GM23338 (cell line): ENCODE measurements at regions not wholly inside any gene's neighbourhood (a gene's known extent, or its start where the extent isn't known, plus 50 kb on each side); places are given as distances from the start of the nearest gene placed in this dataset.

ENCODE experiments used
- ATAC-seq: fragments of 200-7000 bp; cut with Tn5 transposase; 3 replicates; pipeline ENCODE4 v1.9.1; 2020
- DNase-seq: peaks from one replicate; pipeline ENCODE4 v3.0.0-alpha.2; 2015; ENCODE audit warnings: low spot score
- H2AFZ ChIP-seq: fragments of 200-600 bp; sonication (generic); 2 replicates; pipeline ENCODE4 v1.8.0; 2016; ENCODE audit warnings: antibody characterized with exemption, mild to moderate bottlenecking, moderate library complexity
- H3F3A ChIP-seq: fragments of 200-600 bp; sonication (generic); replicated peaks from 2 replicates; pipeline ENCODE4 v1.8.0; 2017; ENCODE audit warnings: antibody characterized with exemption, mixed run types, low read depth
- H3K27ac ChIP-seq: fragments of 200-600 bp; sonication (generic); 2 replicates; pipeline ENCODE4 v1.6.1; 2016; ENCODE audit warnings: low read depth
- H3K27me3 ChIP-seq: fragments of 200-600 bp; sonication (generic); 2 replicates; pipeline ENCODE4 v1.8.0; 2016; ENCODE audit warnings: mild to moderate bottlenecking, mixed run types, moderate library complexity; ENCODE audit not compliant: insufficient read depth
- H3K36me3 ChIP-seq: fragments of 200-600 bp; sonication (generic); 2 replicates; pipeline ENCODE4 v1.8.0; 2016; ENCODE audit warnings: mild to moderate bottlenecking; ENCODE audit not compliant: insufficient read depth
- H3K4me1 ChIP-seq: fragments of 200-600 bp; sonication (generic); 2 replicates; pipeline ENCODE4 v1.8.0; 2016; ENCODE audit warnings: mild to moderate bottlenecking, moderate library complexity; ENCODE audit not compliant: insufficient read depth
- H3K4me2 ChIP-seq: fragments of 200-600 bp; sonication (generic); 2 replicates; pipeline ENCODE4 v1.7.1; 2017; ENCODE audit warnings: mixed run types
- H3K4me3 ChIP-seq: fragments of 200-600 bp; sonication (generic); 2 replicates; pipeline ENCODE4 v1.6.1; 2016; ENCODE audit warnings: mixed run types
- H3K79me2 ChIP-seq: fragments of 200-600 bp; sonication (generic); replicated peaks from 2 replicates; pipeline ENCODE4 v1.8.0; 2017; ENCODE audit warnings: mild to moderate bottlenecking; ENCODE audit not compliant: insufficient read depth
- H3K9me2 ChIP-seq: fragments of 200-600 bp; sonication (generic); 2 replicates; pipeline ENCODE4 v1.8.0; 2017; ENCODE audit not compliant: insufficient read depth
- H4K20me1 ChIP-seq: fragments of 200-600 bp; sonication (generic); replicated peaks from 2 replicates; pipeline ENCODE4 v1.8.0; 2017; ENCODE audit warnings: mild to moderate bottlenecking; ENCODE audit not compliant: insufficient read depth
- H3K27ac Mint-ChIP-seq: 2 replicates; pipeline ENCODE4 v1.8.0; 2020; ENCODE audit warnings: inconsistent platforms, mild to moderate bottlenecking, moderate library complexity, mixed read lengths
- H3K27me3 Mint-ChIP-seq: 3 replicates; pipeline ENCODE4 v1.8.0; 2022; ENCODE audit warnings: low read depth, mild to moderate bottlenecking, moderate library complexity, mixed read lengths, inconsistent platforms; ENCODE audit not compliant: insufficient read depth, poor library complexity
- H3K36me3 Mint-ChIP-seq: 3 replicates; pipeline ENCODE4 v1.8.0; 2021; ENCODE audit warnings: low read depth, mild to moderate bottlenecking, inconsistent platforms, moderate library complexity, mixed read lengths
- H3K4me1 Mint-ChIP-seq: 3 replicates; pipeline ENCODE4 v1.8.0; 2020; ENCODE audit warnings: mild to moderate bottlenecking, inconsistent platforms, mixed read lengths
- H3K4me3 Mint-ChIP-seq: 3 replicates; pipeline ENCODE4 v1.8.0; 2021; ENCODE audit warnings: moderate library complexity, mild to moderate bottlenecking, inconsistent platforms, mixed read lengths
- H3K9me3 Mint-ChIP-seq: 3 replicates; pipeline ENCODE4 v1.8.0; 2020; ENCODE audit warnings: moderate library complexity, mild to moderate bottlenecking, inconsistent platforms, mixed read lengths
- EZH2phosphoT487 ChIP-seq: fragments of 200-600 bp; sonication (generic); IDR thresholded peaks from one replicate; pipeline ENCODE4 v1.8.1; 2018; ENCODE audit warnings: antibody characterized with exemption; ENCODE audit not compliant: unreplicated experiment
- POLR2AphosphoS5 ChIP-seq: IDR thresholded peaks from 2 replicates; pipeline ENCODE4 v1.6.1; 2016; ENCODE audit warnings: antibody characterized with exemption, low read depth
- ZNF114 ChIP-seq: fragments of 250-450 bp; sonication (Bioruptor Pico); IDR thresholded peaks from 2 replicates; pipeline ENCODE4 v1.5.0; 2020; ENCODE audit warnings: mild to moderate bottlenecking, moderate library complexity
- ZNF331 ChIP-seq: fragments of 250-450 bp; sonication (Bioruptor Pico); IDR thresholded peaks from 2 replicates; pipeline ENCODE4 v1.5.0; 2020; ENCODE audit warnings: low read depth, mild to moderate bottlenecking, moderate library complexity
- TF ChIP-seq, protein P1 (sequence below), 2 experiments: fragments of 200-600 bp in 1 of 2; sonication (generic) in 1 of 2; conservative IDR thresholded peaks; 2 replicates each; pipeline versions ENCODE4 v1.5.1 to v1.6.1; 2016 to 2017; ENCODE audit warnings: antibody characterized with exemption in 2 of 2, low read depth in 2 of 2, mild to moderate bottlenecking in 2 of 2, moderate library complexity in 1 of 2
- TF ChIP-seq, protein P2 (sequence below): fragments of 250-450 bp; sonication (Bioruptor Pico); IDR thresholded peaks from 2 replicates; pipeline ENCODE4 v1.5.0; 2020; ENCODE audit warnings: mild to moderate bottlenecking, moderate library complexity

DNA sequence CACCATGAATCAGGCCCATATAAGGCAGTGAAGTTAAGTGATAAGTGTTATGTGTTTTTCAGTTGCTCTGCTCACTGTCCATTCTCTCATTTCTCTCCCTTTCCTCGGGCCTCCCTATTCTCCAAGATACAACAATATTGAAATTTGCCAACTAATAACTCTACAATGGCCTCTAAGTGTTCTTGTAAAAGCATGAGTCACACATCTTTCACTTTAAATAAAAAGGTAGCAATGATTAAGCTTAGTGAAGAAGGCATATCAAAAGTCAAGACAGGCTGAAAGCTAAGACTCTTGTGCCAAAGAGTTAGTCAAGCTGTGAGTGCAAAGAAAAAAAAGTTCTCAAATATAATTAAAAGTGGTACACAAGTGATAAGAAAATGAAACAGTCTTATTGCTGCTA, 675.4 kb downstream of the OTOL1 start (continued):
- no peak for TF ChIP-seq ZNF114 (CRISPR knock-in tag)
- TF ChIP-seq, protein P1, sequence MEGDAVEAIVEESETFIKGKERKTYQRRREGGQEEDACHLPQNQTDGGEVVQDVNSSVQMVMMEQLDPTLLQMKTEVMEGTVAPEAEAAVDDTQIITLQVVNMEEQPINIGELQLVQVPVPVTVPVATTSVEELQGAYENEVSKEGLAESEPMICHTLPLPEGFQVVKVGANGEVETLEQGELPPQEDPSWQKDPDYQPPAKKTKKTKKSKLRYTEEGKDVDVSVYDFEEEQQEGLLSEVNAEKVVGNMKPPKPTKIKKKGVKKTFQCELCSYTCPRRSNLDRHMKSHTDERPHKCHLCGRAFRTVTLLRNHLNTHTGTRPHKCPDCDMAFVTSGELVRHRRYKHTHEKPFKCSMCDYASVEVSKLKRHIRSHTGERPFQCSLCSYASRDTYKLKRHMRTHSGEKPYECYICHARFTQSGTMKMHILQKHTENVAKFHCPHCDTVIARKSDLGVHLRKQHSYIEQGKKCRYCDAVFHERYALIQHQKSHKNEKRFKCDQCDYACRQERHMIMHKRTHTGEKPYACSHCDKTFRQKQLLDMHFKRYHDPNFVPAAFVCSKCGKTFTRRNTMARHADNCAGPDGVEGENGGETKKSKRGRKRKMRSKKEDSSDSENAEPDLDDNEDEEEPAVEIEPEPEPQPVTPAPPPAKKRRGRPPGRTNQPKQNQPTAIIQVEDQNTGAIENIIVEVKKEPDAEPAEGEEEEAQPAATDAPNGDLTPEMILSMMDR (conservative IDR thresholded peaks at IDR 0.05; ENCODE audit: low read depth in 2 of 2): no peak
- TF ChIP-seq, protein P2, sequence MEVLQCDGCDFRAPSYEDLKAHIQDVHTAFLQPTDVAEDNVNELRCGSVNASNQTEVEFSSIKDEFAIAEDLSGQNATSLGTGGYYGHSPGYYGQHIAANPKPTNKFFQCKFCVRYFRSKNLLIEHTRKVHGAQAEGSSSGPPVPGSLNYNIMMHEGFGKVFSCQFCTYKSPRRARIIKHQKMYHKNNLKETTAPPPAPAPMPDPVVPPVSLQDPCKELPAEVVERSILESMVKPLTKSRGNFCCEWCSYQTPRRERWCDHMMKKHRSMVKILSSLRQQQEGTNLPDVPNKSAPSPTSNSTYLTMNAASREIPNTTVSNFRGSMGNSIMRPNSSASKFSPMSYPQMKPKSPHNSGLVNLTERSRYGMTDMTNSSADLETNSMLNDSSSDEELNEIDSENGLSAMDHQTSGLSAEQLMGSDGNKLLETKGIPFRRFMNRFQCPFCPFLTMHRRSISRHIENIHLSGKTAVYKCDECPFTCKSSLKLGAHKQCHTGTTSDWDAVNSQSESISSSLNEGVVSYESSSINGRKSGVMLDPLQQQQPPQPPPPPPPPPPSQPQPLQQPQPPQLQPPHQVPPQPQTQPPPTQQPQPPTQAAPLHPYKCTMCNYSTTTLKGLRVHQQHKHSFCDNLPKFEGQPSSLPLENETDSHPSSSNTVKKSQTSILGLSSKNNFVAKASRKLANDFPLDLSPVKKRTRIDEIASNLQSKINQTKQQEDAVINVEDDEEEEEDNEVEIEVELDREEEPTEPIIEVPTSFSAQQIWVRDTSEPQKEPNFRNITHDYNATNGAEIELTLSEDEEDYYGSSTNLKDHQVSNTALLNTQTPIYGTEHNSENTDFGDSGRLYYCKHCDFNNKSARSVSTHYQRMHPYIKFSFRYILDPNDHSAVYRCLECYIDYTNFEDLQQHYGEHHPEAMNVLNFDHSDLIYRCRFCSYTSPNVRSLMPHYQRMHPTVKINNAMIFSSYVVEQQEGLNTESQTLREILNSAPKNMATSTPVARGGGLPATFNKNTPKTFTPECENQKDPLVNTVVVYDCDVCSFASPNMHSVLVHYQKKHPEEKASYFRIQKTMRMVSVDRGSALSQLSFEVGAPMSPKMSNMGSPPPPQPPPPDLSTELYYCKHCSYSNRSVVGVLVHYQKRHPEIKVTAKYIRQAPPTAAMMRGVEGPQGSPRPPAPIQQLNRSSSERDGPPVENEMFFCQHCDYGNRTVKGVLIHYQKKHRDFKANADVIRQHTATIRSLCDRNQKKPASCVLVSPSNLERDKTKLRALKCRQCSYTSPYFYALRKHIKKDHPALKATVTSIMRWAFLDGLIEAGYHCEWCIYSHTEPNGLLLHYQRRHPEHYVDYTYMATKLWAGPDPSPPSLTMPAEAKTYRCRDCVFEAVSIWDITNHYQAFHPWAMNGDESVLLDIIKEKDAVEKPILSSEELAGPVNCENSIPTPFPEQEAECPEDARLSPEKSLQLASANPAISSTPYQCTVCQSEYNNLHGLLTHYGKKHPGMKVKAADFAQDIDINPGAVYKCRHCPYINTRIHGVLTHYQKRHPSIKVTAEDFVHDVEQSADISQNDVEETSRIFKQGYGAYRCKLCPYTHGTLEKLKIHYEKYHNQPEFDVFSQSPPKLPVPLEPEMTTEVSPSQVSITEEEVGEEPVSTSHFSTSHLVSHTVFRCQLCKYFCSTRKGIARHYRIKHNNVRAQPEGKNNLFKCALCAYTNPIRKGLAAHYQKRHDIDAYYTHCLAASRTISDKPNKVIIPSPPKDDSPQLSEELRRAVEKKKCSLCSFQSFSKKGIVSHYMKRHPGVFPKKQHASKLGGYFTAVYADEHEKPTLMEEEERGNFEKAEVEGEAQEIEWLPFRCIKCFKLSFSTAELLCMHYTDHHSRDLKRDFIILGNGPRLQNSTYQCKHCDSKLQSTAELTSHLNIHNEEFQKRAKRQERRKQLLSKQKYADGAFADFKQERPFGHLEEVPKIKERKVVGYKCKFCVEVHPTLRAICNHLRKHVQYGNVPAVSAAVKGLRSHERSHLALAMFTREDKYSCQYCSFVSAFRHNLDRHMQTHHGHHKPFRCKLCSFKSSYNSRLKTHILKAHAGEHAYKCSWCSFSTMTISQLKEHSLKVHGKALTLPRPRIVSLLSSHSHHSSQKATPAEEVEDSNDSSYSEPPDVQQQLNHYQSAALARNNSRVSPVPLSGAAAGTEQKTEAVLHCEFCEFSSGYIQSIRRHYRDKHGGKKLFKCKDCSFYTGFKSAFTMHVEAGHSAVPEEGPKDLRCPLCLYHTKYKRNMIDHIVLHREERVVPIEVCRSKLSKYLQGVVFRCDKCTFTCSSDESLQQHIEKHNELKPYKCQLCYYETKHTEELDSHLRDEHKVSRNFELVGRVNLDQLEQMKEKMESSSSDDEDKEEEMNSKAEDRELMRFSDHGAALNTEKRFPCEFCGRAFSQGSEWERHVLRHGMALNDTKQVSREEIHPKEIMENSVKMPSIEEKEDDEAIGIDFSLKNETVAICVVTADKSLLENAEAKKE (CRISPR knock-in tag): no peak
- TF ChIP-seq EZH2phosphoT487: no peak

DNA sequence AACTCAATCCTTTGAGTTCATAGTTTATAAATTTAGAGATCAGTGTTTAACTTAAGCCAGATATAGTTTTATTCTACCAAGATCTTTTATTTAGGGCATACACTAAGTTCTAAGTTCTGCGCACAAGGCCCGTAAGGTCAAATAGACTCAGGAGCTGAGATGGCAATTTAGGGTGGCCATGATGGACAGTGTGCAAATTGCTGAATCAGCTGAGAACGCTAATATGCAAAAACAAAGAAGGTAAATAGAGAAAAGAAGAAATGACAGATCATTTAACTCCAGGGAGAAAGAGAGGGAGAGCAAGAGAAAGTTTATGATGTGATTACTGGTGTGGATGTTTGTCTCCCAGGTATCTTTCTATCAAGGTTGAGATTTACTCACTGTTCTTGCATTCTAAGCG, 678.5 kb downstream of the OTOL1 start:
- no peaks in the 10 kb centered on the region for H3K4me1 Mint-ChIP-seq
- Histone ChIP-seq H3K4me2 (no peak overlapping the region), H3F3A (no peaks in the 10 kb centered on the region), H3K36me3 (no peaks in the 10 kb centered on the region), H3K27ac (no peak overlapping the region), H3K27me3 (no peaks in the 10 kb centered on the region), H3K4me1 (no peaks in the 10 kb centered on the region), H4K20me1 (no peaks in the 10 kb centered on the region), H3K4me3 (no peak overlapping the region), H2AFZ (no peak overlapping the region), H3K9me2 (peaks cover 3% of the 10 kb centered on the region; the same call in 1 of the 2 replicates), H3K79me2 (no peaks in the 10 kb centered on the region)
- no peaks in the 10 kb centered on the region for H3K27me3 Mint-ChIP-seq
- H3K4me3 Mint-ChIP-seq: no peak overlapping the region
- no peak overlapping the region for H3K27ac Mint-ChIP-seq
- no peak for TF ChIP-seq POLR2AphosphoS5
- no peak for TF ChIP-seq ZNF331
- no peaks in the 10 kb centered on the region for H3K36me3 Mint-ChIP-seq
- no peak for DNase-seq
- peaks cover 5% of the 10 kb centered on the region; the same call in 2 of the 3 replicates for H3K9me3 Mint-ChIP-seq
- ATAC-seq: no peak
